BE2C (cell line): ENCODE measurements at regions not wholly inside any gene's neighbourhood (a gene's known extent, or its start where the extent isn't known, plus 50 kb on each side); places are given as distances from the start of the nearest gene placed in this dataset.

Source experiments
- DNase-seq: peaks from one replicate; pipeline ENCODE4 v3.0.0-alpha.2; 2020
- H3K27me3 ChIP-seq: fragments of 250-450 bp; sonication (Bioruptor Pico); 2 replicates; pipeline ENCODE4 v1.5.1; 2020; ENCODE audit warnings: mild to moderate bottlenecking
- H3K36me3 ChIP-seq: fragments of 250-450 bp; sonication (Bioruptor Pico); 2 replicates; pipeline ENCODE4 v1.5.1; 2020; ENCODE audit warnings: mild to moderate bottlenecking
- H3K4me1 ChIP-seq: fragments of 250-450 bp; sonication (Bioruptor Pico); 2 replicates; pipeline ENCODE4 v1.5.1; 2020
- H3K4me3 ChIP-seq: 2 replicates; pipeline ENCODE4 v1.5.1; 2011; ENCODE audit warnings: low read depth, low read length
- H3K9me3 ChIP-seq: fragments of 250-450 bp; sonication (Bioruptor Pico); 2 replicates; pipeline ENCODE4 v1.5.1; 2020
- TF ChIP-seq, protein P1 (sequence below): IDR thresholded peaks from 2 replicates; pipeline ENCODE4 v1.5.1; 2012; ENCODE audit warnings: mild to moderate bottlenecking, low read depth, low read length

DNA sequence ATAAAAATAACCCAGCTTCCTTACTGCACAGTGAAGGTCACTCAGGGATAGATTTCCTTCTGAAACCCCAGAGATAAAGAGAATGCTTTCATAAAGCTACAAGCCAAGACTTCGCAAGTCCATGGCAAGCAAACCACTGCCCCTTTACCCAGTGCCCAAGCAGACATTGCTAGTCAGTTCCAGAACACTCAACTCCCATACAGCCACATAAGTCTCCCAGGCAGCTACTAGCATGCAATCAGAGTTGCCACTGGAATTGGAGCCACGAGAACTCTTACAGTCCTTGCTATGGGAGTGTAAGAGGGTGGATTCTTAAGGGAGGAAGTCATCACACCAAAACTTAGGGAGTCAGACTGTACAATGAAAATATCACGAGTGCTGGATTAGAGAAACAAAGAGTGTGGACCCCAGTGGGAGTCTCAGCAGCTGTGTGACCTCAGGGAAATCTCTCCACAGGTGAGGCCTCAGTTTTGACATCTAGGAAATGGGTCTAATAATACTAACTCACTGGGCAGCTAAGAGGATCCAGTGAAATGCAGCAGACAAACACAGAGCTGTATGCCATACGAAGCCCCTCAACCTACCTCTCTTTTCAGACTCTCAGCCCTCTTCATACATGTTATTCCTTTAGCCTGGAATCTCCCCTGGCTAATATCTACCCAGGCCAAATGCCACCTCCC, 526.6 kb downstream of the MN1 start:
- H3K9me3 ChIP-seq: no peaks in the 10 kb centered on the region; the same call in 1 of the 2 replicates
- no peak for DNase-seq
- no peaks in the 10 kb centered on the region for H3K27me3 ChIP-seq
- TF ChIP-seq, protein P1, sequence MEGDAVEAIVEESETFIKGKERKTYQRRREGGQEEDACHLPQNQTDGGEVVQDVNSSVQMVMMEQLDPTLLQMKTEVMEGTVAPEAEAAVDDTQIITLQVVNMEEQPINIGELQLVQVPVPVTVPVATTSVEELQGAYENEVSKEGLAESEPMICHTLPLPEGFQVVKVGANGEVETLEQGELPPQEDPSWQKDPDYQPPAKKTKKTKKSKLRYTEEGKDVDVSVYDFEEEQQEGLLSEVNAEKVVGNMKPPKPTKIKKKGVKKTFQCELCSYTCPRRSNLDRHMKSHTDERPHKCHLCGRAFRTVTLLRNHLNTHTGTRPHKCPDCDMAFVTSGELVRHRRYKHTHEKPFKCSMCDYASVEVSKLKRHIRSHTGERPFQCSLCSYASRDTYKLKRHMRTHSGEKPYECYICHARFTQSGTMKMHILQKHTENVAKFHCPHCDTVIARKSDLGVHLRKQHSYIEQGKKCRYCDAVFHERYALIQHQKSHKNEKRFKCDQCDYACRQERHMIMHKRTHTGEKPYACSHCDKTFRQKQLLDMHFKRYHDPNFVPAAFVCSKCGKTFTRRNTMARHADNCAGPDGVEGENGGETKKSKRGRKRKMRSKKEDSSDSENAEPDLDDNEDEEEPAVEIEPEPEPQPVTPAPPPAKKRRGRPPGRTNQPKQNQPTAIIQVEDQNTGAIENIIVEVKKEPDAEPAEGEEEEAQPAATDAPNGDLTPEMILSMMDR: no peak
- H3K4me1 ChIP-seq: no peaks in the 10 kb centered on the region
- H3K36me3 ChIP-seq: no peaks in the 10 kb centered on the region
- no peak overlapping the region for H3K4me3 ChIP-seq

DNA sequence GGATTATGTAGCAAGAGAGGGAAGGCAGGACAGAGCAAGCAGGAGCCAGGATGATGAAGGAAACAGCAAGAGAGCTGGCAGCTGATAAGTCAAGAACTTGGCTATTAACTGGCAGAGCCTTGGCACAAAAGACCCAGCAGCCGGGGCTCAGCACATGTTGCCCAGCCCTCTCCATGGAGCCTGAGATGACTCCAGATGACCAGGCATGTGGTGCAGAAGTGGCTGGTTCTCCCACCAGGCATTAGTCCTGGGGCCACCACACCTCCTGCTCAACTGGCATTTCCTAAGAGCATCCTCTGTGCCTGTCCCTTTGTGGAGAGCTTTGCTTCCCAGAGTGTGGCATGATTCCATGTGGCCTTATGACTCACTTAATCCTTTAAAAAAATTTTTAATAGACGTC, 522.6 kb downstream of the MN1 start:
- Histone ChIP-seq H3K9me3 (no peaks in the 10 kb centered on the region; the same call in none of the 2 replicates), H3K36me3 (no peaks in the 10 kb centered on the region), H3K27me3 (no peaks in the 10 kb centered on the region), H3K4me3 (no peak overlapping the region), H3K4me1 (no peaks in the 10 kb centered on the region)
- TF ChIP-seq, protein P1: no peak
- no peak for DNase-seq

DNA sequence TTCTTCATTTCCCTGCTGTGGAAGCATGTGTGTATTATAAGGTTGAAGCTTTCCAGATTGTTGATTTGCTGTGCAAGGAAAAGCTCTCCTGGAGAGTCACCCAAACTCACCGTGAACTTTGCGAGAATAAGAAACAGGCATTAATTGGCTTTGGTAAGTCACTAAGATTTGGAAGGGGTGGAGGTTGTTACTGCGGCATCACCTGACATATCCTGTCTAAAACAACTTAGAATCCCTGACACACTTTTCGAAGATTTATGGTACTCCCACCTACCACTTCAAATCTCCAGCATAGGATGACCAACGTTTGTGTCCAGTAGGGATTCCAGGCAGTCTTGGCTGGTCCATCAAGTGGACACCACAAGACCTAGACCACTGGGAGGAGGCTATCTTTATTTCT, 518.3 kb downstream of the MN1 start:
- TF ChIP-seq, protein P1: no peak
- H3K9me3 ChIP-seq: no peaks in the 10 kb centered on the region; the same call in none of the 2 replicates

DNA sequence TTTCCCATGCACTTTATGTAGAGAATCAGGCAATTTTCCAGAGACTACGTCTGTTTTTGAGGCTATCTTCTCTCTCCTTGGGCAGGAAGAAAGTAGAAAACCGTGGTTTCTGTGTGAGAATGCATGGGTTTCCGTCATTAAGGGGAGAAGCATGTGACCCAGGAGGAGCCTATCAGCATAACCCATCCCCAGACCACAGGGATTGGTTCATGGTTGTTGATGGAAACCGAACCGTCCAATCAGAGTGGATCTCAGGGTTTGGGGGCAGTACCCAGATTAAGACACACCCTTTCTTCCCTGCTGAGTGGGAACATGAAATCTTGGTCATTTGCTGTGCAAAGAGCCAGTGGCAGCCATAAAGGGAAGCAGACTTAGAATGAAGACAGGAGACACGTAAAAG, 517.8 kb downstream of the MN1 start:
- Histone ChIP-seq H3K4me3 (no peak overlapping the region), H3K27me3 (no peaks in the 10 kb centered on the region), H3K9me3 (no peaks in the 10 kb centered on the region; the same call in none of the 2 replicates), H3K36me3 (no peaks in the 10 kb centered on the region), H3K4me1 (peaks cover 3% of the 10 kb centered on the region)
- peak; percentile 44 for DNase-seq
- TF ChIP-seq, protein P1: no peak

More for the DNA sequence above, 518.3 kb downstream of the MN1 start:
- no peaks in the 10 kb centered on the region for H3K27me3 ChIP-seq
- no peak overlapping the region for H3K4me3 ChIP-seq
- no peaks in the 10 kb centered on the region for H3K36me3 ChIP-seq
- DNase-seq: no peak
- peaks cover 3% of the 10 kb centered on the region for H3K4me1 ChIP-seq

DNA sequence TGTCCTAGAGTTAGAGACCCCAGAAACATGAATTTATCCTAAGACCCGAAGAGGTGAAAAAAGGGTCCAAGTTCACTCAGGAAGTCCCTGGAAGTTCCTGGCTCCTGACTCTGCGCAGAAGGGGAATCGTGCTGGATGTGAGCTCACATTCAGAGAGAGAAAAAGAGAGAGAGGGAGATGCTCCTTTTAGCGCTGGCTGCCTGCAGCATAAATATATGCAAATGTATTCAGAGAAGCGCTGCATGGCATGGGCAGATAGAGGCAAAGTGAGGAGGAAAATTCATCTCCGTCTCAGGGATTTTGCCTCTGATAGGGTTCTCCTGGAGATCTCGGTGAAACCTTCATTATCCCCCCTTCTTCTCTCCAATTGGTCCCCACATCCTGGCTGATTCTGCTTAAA, 517.2 kb downstream of the MN1 start:
- Histone ChIP-seq H3K27me3 (no peaks in the 10 kb centered on the region), H3K4me1 (peaks cover 3% of the 10 kb centered on the region), H3K9me3 (no peaks in the 10 kb centered on the region; the same call in 1 of the 2 replicates), H3K4me3 (no peak overlapping the region), H3K36me3 (no peaks in the 10 kb centered on the region)
- no peak for DNase-seq
- TF ChIP-seq, protein P1: no peak

DNA sequence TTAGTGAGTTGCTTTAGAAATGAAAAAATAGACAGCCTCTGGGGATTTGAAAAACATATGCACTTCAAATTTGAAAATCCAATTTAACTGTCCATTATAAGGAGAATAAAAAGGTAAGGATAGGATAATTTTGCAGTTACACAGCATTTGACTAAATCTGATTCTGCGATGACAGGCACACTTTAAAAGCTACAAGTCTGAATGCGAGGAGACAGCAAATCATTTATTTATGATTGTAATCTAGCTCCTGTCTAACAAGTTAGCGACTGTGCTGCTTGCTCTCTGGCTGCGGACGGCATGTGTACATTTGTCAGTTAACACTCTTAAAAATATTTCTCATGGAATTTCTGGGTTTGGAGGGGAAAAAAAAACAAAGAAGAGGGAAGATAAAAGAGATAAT, 514.8 kb downstream of the MN1 start:
- Histone ChIP-seq H3K9me3 (no peaks in the 10 kb centered on the region; the same call in 1 of the 2 replicates), H3K4me1 (peaks cover 3% of the 10 kb centered on the region), H3K36me3 (no peaks in the 10 kb centered on the region), H3K4me3 (peak overlapping the region; percentile 12), H3K27me3 (no peaks in the 10 kb centered on the region)
- DNase-seq: no peak
- TF ChIP-seq, protein P1: no peak
